ENCODE measurements at regions not wholly inside any gene's neighbourhood (a gene's known extent, or its start where the extent isn't known, plus 50 kb on each side); places are given as distances from the start of the nearest gene placed in this dataset.

DNA sequence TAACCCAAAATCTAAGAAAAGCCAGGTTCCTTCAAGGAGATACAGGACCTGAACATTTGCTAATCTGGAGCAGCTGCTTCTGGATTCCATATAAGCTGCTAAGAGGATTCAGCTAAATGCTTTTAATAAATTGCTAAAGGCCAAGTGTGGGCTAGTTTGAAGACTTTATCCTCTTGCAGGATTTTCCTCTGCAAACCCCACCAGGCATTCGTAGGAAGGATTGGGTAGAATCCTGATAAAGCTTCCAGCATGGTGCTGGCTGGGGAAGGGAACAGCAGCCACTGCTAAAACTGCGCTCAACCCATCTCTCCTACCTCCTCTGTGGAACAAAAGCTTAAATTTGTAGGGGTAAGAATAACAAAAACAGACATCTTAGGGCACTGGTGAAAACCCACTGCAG is 61.3 kb upstream of the TAB3 start:
- TF ChIP-seq, protein P1, sequence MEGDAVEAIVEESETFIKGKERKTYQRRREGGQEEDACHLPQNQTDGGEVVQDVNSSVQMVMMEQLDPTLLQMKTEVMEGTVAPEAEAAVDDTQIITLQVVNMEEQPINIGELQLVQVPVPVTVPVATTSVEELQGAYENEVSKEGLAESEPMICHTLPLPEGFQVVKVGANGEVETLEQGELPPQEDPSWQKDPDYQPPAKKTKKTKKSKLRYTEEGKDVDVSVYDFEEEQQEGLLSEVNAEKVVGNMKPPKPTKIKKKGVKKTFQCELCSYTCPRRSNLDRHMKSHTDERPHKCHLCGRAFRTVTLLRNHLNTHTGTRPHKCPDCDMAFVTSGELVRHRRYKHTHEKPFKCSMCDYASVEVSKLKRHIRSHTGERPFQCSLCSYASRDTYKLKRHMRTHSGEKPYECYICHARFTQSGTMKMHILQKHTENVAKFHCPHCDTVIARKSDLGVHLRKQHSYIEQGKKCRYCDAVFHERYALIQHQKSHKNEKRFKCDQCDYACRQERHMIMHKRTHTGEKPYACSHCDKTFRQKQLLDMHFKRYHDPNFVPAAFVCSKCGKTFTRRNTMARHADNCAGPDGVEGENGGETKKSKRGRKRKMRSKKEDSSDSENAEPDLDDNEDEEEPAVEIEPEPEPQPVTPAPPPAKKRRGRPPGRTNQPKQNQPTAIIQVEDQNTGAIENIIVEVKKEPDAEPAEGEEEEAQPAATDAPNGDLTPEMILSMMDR (conservative IDR thresholded peaks at IDR 0.05 in 1 of 2, IDR thresholded peaks at IDR 0.05 in 1 of 2; ENCODE audit: extremely low read depth in 1 of 2, insufficient read depth in 1 of 2, low read depth in 1 of 2, low read length in 2 of 2), result no peak
- no peak for TF ChIP-seq EZH2 (IDR thresholded peaks at IDR 0.05; ENCODE audit: borderline replicate concordance, low read length)

All from mammary epithelial cell (primary cell).